GM19467 (cell line): ENCODE measurements at regions not wholly inside any gene's neighbourhood (a gene's known extent, or its start where the extent isn't known, plus 50 kb on each side); places are given as distances from the start of the nearest gene placed in this dataset.

Source experiments
- ATAC-seq: cut with Tn5 transposase; IDR thresholded peaks from one replicate; pipeline ENCODE4 v1.9.1; 2021; ENCODE audit warnings: mild to moderate bottlenecking, moderate library complexity; ENCODE audit not compliant: unreplicated experiment

DNA sequence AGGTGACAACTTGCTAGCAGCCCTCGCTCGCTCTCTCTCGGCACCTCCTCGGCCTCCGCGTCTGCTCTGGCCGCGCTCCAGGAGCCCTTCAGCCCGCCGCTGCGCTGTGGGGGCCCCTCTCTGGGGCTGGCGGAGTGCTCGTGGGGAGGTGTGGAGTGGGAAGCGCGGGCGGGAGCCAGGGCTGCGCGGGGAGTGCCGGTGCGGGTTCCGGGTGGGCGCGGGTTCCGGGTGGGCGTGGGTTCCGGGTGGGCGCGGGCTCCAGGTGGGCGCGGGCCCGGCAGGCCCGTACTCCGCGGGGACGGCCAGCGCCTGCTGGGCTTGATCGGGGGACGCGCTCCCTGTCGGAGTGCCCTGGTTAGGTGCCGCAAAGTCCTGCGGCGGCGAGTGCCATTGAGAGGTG is 384.3 kb downstream of the GPM6A start:
- ATAC-seq: no peak

DNA sequence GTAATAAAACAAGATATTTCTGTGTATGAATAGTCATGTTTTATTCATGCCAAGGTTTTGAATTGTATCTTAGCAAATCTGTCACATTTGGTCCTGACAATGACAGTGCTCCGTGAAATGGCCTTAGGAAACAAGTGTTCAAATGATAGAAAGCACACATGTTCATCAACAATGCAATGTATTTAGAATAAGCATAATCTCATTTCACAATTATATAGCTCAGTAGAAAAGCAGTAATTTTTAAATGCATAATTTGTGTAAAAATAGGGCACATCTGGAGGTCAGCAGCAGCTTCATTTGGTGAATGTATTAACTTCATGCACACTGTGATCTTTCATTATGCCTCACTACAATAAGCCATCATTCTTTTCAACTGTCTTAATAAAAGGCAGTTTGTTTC is 380.4 kb downstream of the GPM6A start:
- ATAC-seq: no peak

DNA sequence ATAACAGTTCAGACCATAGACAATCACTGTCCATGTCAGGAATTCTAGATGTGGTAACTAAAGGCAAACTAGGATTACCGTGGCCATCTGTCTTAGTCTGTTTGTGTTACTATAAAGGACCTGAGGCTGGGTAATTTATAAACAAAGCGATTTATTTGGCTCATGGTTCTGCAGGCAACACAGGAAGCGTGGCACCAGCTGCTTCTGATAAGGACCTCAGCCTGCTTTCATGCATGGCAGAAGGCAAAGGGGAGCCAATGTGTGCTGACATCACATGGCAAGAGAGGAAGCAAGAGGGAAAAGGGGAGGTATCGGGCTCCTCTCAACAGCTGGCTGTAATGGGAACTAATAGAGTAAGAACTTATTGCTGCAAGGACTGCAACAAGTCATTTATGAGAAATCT is 376.7 kb downstream of the GPM6A start:
- no peak for ATAC-seq

DNA sequence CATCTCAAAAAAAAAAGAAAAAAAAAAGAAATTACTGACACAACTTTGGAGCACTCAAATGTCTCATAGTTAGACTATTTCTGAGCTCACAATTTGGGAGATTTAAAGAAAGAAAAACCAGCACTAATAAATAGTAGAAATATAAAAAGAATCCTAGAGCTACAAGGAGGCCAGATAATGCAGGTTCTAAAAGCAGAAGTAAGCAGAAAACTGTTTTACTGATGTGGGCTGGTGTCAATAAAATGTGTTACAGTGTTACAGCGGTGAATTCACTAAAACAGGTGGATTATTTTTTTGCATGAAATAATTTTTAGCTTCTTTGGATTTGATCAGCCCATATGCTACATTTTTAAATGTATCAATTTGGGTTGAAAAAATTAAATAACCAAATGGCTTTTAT is 375.9 kb downstream of the GPM6A start:
- ATAC-seq: no peak

DNA sequence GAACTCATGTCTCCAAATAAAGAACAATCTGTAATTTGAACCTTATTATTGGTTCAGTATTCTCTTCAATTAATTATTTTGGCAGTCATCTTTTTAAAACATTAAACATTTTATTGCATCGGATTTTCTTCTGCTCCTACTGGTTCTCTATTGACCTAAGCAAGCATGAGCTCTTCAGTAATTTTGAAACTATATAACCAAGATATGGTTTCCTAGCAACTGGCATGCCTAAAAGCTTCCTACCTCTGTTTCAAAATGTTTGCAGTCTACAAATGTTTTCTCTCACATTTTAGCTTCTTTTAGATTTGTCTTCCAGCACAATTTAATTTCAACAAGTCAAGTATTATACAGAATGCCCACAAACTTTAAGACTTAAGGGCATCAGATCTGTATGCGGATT is 371.3 kb downstream of the GPM6A start:
- ATAC-seq: no peak

DNA sequence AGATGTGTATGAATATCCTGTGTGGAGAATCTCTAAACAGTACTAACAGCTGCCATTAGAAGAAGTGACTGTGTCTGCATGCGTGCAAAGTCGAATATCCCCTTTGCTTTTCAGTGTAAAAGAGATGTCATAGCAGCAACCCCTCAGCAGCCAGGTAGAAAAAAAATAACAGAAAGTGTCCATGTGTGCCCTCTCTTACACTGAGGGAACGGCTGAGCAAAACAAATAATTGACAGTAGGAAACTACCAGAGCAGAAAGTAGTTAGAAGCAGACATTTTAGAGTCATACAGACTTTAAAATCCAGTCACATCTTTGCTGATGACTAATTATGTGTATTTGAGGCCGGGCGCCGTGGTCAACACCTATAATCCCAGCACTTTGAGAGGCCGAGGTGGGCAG is 370.8 kb downstream of the GPM6A start:
- no peak for ATAC-seq

DNA sequence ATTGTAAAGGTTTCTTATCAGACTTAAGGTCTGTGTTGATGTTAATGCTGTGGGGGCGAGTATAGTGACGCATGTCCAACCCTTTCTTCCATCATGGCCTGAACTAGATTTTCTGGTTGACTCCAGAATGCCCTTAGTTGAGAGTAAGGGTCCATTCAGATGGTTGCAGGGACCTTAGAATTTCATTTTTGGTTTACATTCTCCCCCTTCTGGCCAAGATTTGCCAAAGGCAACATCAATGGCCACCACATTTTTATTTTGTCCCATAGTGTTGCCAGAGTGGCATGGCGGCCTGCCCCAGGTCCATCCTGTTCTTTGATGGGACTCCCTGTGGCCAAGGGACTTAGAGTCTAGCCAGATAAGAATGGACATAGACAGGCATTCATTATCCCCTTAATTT is 368.5 kb downstream of the GPM6A start:
- no peak for ATAC-seq

DNA sequence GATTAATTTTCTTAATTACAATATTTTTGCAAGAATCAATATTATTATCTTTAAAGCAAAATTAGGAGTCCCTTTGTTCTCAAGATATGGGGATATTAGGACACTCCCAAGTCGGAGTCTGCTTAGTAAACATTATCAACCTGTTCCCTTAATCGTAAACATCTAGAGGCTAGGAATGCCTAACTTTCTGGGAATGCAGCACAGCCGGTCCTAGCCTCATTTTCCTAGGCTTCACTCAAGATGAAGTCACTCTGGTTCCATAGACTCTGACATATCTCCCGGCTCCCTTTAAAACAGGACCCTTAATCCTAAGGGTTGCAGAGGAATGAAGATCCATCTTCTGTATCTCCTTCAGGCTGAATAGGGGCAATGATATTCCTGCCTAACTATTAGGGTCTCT is 367.6 kb downstream of the GPM6A start:
- no peak for ATAC-seq

DNA sequence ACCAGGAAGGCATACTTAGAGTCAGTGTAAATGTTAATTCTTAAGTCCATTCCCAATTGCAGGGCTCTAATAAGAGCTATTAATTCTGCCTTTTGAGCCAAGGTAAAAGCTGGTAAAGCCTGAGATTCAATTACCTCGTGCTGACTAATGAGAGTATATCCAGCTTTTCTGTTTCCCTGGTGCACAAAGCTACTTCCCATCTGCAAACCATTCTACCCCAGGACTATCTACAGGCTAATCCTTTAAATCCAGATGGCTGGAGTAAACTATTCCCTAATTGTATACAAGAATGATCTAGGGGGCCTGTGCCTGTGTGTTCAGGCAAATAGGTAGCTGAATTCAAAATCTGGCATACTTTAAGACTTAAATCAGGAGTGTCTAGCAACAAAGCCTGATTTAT is 365.0 kb downstream of the GPM6A start:
- no peak for ATAC-seq

DNA sequence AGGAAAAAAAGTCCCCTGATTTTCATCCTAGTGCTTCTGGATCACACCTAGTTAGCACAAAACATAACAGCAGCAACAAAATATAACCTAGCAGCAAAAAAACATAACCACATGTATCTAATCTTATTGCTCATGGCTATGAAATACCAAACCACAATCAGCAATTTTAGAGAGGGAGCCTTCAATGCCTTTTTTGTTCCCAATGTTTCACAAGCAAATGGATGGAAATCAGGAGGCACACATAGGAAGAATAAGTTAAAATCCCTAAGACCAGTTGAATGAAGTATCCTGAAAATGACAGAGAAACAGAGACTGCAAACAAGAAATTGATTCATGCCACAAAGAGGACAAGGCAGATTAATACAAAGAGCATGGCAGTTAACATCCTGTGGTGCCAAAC is 361.6 kb downstream of the GPM6A start:
- no peak for ATAC-seq

DNA sequence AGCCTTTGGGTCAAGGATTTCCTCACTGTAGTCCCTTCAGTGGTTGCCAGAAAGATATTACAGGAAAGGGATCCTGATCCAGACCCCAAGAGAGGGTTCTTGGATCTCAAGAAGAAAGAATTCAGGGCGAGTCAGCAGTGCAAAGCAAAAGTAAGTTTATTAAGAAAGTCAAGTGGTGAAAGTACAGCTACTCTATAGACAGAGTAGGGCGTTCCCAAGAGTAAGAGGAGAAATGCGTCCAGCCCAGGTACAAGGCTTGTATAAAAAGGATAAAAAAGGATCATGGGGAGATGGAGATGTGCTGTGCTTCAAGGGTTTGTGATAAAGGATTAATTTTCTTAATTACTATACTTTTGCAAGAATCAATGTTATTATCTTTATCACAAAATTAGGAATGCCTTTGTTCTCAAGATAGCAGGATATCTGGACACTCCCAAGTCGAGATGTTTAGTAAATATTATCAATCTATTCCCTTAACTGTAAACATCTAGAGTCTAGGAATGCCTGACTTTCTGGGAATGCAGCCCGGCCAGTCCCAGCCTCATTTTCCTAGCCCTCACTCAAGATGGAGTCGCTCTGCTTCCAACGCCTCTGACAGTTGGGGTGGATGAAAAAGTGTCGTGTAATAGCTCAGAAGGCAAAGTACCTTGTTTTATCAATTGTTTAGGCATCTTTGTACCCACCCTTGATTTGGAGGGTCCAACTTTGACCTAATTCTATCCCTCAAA is 360.7 kb downstream of the GPM6A start:
- no peak for ATAC-seq

DNA sequence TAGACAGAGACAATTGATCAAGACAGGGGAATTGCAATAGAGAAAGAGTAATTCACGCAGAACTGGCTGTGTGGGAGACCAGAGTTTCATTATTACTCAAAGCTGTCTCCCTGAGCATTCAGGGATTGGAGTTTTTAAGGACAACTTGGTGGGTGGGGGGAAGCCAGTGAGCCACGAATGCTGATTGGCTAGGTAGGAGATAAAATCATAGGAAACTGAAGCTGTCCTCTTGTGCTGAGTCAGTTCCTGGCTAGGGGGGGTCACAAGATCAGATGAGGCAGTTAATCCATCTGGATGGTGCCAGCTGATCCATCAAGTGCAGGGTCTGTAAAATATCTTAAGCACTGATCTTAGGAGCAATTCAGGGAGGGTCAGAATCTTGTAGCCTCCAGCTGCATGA is 358.6 kb downstream of the GPM6A start:
- ATAC-seq: no peak

DNA sequence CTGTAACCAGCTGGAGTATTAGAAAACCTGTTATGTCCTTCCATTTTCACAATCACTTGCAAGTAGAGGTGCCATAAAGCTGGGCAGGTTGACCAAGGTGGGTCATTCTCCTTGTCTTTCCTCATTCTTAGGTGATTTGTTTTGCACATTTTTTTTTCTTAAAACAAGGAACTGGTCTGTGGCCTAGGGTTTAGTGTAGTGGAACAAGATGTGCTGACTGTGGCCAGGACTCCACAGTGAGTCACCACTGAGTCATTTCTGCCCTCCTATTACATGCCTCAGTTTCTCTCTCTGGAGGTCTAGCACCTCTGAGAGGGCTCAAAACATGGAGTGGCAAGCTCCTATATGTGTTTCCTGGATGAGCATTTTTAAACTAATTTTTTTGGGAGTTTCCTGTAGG is 355.9 kb downstream of the GPM6A start:
- no peak for ATAC-seq

DNA sequence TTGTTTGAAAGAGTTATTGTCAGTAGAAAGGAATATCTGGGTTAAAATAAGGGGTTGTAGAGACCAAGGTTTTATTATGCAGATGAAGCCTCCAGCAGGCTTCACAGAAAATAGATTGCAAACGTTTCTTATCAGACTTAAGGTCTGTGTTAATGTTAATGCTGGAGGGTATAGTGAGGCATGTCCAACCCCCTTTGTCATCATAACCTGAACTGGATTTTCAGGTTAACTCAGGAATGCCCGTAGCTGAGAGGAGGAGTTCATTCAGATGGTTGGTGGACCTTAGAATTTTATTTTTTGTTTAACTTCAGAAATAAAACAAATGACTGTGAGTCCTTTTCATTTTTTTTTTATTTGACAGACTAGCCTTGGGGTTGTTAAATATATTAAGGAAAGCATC is 354.1 kb downstream of the GPM6A start:
- ATAC-seq: no peak

DNA sequence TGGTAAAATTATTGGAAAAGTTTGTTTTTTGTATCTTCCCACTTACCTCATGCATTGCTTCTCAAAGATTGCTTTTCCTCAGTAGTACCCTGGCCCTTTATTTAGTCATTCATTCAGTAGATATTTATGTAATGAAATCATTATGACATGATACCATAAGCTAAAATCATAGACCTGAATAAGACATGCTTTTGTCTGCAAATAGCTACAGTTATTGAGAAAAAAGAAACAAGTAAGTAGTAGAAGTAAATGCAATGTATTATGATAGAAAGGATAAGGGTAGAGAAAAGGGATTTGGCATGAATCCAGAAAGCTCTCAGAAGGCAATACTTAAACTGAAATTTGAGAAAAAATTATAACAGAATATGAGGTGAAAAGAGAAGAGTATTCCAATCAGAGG is 352.5 kb downstream of the GPM6A start:
- no peak for ATAC-seq

DNA sequence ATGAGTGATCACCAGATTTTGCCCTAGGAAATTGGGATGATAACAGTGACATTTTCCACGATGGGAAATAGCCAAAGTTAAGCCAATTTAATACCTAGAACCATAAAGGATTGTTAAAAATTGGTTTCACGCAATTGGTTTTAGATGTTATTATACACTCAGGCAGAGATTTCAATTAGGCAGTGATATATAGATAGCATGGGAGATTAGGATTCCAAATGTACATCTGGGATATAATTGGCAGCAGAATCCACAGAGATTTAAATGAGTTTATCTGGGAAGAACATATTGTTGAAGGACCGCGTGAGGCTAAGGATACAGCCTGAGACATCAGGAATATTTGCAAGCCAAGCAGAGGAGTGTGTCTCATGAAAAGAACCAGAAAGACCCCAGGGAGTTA is 351.6 kb downstream of the GPM6A start:
- ATAC-seq: no peak

DNA sequence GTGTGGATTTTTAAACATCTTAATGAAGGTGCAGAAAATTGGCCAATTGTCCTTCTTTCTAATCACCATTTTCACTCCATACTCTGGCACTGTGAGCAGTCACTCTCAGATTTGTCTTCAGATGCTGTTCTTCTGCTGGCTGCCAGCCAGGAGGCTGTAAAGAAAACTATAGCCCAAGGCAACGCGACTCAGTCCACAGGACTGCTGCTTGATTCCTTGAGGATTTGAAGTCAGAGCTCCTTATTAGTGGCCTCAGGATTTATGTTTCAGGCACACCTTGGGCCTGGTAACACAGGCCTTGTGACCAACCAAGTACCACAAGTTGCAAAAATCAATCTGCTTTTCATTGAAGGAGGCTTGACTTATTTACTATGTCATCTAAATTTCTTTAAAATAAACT is 342.6 kb downstream of the GPM6A start:
- no peak for ATAC-seq

DNA sequence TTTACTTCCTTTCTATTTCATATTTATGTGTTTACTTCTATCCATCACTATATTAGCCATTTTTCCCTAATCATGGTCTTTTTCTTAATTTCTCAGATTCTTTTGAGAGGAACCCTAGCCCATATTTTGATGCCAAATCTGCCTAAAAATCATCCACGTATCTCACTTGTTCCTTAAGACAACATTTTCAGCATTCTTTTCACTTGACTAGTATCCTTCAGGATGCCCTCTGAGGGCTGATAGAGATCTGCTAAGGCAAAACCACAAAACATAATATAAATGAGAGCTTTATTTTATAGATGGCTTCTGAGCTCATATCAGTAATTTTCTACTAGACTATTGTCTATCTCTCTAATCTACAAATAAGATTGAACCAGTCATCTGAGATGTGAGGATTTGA is 341.9 kb downstream of the GPM6A start:
- no peak for ATAC-seq

DNA sequence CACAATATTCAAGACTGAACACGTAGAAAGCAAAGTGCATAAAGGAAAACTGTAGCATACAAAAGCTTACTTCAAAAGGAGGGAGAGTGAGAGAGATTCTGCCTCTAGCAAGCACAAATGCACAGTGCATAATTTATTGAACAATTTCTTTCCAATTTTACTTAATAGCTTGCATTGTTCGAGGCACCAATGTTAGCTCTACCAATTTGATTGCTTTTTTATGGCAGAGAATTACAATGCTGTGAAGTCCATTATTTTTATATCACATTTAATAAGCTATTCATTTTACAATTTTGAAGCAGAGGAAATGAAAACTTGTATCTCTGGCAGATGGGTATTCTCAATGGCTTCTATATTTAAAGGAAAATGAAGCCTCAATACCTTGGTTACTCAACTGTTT is 331.7 kb downstream of the GPM6A start:
- ATAC-seq: no peak

DNA sequence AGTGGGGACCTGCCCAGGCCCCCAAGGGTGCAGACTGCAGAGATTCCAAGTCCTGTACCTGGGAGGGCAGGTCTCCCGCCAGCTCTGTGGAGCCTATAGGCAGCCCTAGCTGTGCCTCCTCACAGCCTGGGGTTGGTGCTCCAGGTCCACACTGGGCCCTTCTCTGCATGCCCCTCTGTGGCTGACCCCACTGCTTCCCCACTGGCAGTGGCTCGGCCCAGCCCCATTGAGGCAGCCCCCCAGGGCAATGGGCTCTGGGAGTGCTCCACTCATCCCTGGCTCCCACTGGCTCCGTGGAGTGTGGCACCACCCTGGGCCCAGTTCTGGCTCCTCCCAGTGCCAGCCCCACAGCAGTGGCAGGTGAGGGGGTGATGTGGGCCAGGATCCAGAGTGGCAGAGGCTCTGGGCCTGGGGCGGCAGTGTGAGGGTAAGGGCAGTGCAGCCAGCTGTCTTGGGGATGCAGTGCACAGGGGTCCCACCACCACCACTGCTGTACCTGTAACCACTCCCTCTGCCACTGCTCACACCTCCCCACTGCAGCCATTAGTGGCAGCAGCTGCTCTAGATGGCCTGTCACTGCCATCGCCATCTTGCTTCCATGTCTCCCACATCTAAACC is 312.2 kb downstream of the GPM6A start:
- ATAC-seq: no peak

DNA sequence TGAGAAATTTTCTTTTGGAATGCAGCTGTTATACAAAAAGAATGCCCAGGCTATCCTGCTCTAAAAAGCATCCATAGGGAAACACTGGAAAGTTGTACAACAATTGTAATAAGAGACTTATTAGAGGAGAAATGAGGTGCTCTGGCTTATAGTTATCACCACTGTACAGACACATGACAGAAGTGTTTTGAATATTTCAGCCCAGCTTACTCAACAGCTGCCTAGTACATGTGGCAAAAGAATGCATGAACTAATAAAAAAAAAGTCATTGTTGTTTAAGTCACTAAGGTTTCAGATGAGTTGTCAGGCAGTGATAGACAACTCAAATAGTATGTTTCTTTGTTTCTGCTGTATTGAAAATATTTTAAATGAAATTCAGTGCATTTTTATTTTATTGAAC is 307.7 kb downstream of the GPM6A start:
- no peak for ATAC-seq

DNA sequence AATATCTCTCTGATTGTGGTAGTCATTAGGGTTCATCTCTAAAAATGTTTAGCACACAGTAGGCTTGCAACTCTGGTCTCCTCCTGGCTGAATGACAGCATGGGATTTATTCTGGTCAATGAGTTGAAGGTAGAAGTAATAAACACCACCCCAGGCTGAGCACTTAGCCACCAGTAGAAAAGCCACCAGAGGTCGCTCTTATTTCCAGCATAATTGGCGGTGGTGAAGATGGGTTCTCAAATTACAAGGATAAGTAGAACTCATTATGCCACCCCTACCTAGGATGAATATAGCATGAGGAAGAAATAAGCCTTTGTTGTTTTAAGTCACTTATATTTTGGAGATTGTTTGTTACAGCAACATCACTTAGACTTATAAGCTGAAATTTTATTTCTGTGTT is 302.7 kb downstream of the GPM6A start:
- no peak for ATAC-seq

DNA sequence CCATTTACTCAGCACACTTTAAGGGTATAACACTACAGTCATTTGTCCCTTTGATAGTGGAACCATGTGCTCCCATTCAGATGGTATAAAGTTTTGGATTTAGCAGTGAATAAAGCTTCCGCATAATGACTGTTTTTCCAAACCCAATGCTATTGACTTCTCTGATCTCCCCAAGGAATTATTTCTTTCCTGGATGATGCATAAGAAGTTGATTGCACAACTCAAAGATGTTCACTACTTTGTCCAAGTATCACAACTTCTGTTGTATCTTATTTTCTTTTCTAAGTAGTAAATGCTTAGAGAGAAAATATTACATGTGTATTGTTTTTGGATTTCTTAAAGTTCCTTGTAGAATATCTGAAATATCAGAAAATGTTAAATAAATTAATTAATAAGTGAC is 300.2 kb downstream of the GPM6A start:
- no peak for ATAC-seq
